Kasumi-1 (cell line): ENCODE measurements at regions not wholly inside any gene's neighbourhood (a gene's known extent, or its start where the extent isn't known, plus 50 kb on each side); places are given as distances from the start of the nearest gene placed in this dataset.

Source experiments
- DNase-seq, 2 experiments: peaks; one replicate each; lab custom pipeline; 2025; lab: John Stamatoyannopoulos, UW

- no peak for DNase-seq
Measured at GRCh38 chr12:77122236-77122635, 56.9 kb upstream of the E2F7 start.

DNA sequence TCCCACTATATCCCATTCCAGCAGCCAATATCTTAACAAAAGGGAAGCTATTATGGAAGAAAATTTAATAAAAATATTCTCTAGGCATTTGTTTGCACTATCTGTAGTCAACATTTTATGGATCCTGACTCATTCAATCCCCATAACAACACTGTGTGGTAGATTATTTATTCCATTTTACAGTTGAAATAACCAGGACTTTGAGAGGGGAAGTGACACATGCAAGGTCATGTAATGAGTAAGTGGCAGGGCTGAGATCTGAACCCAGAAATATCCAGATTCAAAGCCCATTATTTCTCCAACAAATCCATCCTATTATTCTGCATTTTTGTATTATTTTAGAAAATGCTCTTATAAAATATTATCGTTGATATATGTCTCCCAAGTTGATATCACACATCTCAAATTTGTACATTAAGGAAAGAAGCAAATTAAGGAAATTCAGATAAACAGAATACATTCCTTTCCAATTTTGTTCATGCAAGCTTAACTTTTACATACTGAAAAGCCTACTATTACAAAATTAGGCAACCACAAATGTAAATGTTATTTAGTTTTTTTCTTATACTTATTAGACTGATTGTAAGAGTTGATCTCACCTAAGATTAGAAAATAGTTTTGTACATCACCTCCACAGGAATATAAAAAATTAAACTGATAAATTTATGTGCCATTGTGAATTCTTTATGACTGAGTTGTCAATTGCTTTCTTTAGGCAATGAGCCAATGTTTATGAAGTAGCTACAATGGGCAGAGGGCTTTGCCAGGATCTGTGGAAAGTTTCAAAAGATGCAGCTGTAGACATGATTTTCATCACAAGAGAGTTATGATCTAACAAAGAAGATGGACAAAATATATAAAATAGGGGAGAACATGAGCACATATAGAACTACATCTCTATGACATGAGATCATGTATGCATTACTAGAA lies 55.1 kb upstream of the E2F7 start:
- no peak for DNase-seq

- DNase-seq: no peak
Measured at GRCh38 chr12:77118696-77119095, 53.3 kb upstream of the E2F7 start.

DNA sequence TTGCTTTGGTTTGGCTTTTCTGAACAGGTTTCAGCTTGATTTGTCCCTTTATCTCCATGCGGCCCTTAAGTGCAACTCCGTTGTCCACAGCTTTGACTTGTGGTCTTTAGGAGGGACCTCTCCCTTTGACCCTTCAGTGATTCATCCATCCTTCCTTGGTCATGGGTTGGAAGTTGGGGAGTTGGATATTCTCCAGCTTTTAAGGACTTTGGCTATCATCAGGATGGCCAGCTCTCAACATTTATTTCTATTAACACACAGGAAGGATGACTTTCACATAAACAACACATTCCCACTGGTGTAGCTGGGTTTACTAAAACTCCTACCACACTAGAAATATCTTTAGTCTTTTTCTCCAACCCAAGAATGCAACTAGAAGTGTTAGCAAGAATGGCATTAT lies 50.9 kb upstream of the E2F7 start:
- no peak for DNase-seq

DNA sequence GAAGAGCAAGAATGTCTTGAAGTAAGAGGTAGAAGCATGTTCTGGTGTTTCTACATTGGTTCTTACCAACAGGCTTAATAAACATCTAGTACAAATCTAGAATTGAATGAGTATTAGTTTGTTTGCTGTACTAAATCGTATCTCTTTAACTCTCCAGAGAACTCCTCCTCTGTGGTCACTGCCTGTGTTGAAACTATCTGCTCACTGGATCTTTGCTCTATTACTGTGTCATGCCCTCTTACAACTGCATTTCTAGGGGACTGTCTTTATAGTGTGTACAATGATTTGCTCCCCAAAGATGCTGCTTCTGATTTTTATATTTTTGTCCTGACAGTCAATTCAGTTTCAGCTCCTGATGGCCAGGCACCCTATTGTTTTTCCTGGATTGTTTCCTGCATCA lies 50.1 kb upstream of the E2F7 start:
- DNase-seq: no peak
